NCI-H748 treated with DMSO at 0.1 percent for 48 hours (cell line): ENCODE measurements at regions not wholly inside any gene's neighbourhood (a gene's known extent, or its start where the extent isn't known, plus 50 kb on each side); places are given as distances from the start of the nearest gene placed in this dataset.
"Not testable (repeated sequence)": the region's sequence is repeated elsewhere in the genome, so short reads cannot be mapped to it uniquely, and the experiment has no call there.

ENCODE experiments used
- DNase-seq: peaks from one replicate; lab custom pipeline; 2025; lab: John Stamatoyannopoulos, UW

DNA sequence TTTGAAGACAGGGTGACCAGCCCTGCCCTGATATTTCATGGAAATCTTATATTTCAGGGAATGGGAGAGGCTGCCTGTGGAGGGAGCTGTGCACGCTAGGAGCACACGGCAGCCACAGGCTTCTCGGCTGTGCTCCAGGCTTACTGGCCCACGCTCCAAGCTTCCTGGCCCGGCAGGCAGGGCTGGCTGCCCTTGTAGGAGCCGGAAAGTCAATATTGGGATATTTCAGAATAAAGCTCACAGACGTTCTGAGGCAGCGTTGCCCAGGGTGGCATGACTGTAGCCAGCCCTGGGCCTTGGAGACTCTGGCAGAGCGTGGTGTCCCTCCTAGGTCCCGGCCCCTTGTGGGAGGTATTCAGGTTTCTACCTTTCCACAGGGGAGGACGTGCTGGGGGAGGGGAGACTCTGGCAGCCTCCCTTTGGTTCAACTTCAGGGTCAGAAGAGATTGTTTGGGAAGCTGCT, 95.6 kb downstream of the NPIPB11 start:
- DNase-seq = no peak

DNA sequence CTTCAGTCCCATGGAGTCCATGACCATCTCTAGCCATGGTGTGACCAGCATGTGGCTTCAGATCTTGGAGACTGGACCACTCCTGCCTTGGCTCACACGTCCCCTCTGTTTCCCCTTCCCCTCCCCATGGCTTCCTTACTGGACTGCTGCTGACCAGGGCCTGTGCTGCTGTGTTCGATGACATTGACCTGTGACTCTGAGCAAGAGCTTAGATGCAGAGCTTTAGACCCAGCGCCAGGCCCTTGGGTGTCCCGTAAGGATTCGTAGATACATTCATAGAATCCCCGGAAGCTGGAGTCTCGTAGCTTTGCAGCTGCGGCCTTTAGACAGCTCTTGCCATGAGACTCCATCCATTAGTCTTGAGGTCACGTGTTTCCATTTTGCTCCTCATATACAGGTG, 96.3 kb downstream of the NPIPB11 start:
- not testable (repeated sequence) for DNase-seq

DNA sequence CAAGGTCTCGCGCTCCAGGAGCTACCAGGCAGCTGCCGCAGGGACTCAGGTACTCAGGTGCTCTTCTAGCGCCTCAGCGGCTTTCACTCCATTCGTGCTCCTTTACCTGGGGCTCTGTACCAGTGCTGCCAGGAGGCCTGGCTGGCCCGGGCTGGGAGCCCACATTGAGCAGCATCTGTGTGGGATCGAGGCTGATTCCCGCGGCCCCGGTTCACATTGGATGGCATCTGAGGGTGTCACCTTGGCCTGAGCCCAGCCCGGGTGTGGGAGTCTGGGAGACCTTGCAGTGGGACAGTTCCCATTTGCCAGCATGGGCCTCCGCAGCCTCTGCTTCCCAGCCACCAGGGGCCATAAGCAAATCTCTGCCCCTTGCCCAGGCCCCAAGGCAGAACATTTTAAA, 96.9 kb downstream of the NPIPB11 start:
- DNase-seq = not testable (repeated sequence)

DNA sequence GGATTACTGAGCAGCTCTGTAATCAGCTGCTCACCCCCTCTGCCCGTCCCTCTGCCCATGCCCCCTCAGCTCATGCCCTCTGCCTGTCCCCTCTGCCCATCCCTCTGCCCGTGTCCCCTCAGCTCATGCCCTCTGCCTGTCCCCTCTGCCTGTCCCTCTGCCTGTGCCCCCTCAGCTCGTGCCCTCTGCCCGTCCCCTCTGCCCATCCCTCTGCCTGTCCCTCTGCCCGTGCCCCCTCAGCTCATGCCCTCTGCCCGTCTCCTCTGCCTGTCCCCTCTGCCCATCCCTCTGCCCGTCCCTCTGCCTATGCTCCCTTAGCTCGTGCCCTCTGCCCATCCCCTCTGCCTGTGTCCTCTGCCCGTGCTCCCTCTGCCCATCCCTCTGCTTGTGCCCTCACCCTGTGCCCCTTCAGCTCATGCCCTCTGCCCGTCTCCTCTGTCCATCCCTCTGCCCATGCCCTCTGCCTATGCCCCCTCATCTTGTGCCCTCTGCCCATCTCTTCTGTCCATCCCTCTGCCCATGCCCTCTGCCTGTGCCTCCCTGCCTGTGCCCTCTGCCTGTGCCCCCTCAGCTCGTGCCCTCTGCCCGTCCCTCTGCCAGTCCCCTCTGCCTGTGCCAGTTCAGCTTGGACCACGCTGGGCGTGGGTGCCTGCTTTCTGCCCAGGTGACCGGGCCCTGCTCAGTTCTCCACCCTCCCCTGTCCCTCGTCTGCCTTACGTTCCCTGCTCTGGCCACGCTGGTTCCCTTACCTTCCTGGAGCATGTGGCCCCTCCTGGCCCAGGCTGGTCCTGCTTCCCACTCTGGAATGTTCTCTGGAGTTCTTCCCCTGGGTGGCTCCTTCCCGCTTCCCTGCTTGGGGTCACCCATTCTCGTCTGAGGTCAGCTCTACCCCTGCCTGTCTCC, 97.6 kb downstream of the NPIPB11 start:
- no peak for DNase-seq

- DNase-seq = no peak
Measured at GRCh38 chr16:29307598-29308507, 98.7 kb downstream of the NPIPB11 start.

- DNase-seq = no peak
Measured at GRCh38 chr16:29306943-29307597, 99.4 kb downstream of the NPIPB11 start.

GRCh38 chr16:29306201-29306600, 100.3 kb downstream of the NPIPB11 start:
- no peak for DNase-seq

DNA sequence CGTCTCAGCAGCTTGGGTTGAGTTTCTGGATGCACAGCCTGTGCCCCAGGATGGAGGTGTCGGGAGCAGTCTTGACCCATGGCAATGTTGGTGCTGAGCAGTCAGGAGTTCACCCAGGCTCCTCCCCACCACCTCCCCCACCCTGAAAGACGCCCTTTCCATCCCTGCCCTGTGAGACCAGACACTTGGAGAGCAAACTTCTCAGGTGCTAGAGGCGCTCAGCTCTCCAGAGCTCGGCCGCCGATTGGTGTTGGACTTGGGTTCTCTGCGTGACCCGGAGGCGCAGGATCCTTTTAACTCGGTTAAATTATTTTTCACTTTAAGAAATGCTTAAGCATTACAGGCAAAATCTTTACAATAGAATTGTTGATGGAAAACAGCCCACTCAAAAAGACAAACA, 101.5 kb downstream of the NPIPB11 start:
- DNase-seq = not testable (repeated sequence)

GRCh38 chr16:29304251-29304650, 102.3 kb downstream of the NPIPB11 start:
- no peak for DNase-seq

GRCh38 chr16:29303520-29303919, 103.0 kb downstream of the NPIPB11 start:
- DNase-seq = no peak

- no peak for DNase-seq
Measured at GRCh38 chr16:29302976-29303375, 103.5 kb downstream of the NPIPB11 start.

DNA sequence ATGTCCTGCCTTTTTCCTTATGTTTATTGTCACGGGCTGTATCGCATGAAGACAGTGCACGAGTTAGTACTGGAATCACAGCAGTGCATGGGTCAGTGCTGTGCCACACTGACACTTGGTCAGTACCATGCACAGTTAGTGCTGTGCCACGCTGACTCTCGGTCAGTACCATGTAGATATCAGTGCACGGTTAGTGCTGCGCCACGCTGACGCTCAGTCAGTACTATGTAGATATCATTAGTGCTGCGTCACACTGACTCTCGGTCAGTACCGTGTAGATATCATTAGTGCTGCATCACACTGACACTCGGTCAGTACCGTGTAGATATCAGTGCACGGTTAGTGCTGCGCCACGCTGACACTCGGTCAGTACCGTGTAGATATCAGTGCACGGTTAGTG, 104.1 kb downstream of the NPIPB11 start:
- DNase-seq = not testable (repeated sequence)

DNA sequence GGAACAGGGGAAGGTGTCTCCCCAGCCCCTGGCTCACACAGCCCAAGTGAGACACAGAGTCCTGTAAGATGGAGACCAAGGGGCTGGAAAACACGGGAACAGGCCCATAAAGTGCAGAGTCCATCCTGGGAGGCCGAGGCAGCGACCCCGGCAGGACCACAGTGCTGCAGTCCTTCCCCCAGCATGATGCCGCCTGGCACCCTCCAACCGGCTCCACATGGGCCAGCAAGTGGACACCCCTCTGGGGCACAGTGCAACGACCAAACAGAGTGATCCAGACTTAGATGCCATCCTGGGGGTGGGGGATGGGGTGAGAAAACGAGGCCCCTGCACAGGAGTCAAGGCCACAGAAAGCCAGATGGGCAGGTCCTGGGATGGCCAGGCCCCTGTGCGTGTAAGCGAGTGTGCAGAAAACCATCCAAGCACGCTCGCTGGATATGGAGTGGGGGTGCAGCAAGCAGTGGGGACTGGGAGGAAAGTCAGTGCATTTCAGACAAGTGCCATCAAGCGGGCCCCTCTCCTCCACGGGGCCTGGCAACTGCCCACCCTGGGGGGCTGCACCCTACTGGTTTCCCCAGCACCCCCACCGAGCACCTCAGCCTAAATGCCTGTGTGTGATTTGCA, 104.7 kb downstream of the NPIPB11 start:
- not testable (repeated sequence) for DNase-seq

GRCh38 chr16:29300541-29301535, 105.7 kb downstream of the NPIPB11 start:
- DNase-seq = not testable (repeated sequence)

DNA sequence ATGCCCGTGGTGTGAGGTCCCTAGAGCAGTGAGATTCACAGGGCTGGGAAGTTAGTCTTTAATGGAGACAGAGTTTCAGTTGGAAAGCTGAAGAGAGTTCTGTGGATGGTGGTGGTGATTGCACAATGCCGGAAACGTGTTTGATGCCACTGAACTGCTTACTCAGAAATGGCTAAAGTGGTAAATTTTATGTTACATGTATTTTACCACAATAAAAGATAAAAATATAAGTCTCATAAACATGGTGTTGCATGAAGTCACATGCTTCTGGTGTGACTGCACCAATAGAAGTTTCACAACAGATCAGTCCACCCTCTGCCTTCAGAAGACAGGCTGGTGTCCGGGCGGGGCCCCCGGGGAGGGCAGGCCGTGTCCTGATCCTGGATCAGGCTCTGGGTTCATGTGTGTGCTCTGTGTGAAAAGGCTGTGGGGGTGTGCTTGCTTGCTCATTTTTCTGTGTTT, 106.5 kb downstream of the NPIPB11 start:
- DNase-seq = not testable (repeated sequence)

DNA sequence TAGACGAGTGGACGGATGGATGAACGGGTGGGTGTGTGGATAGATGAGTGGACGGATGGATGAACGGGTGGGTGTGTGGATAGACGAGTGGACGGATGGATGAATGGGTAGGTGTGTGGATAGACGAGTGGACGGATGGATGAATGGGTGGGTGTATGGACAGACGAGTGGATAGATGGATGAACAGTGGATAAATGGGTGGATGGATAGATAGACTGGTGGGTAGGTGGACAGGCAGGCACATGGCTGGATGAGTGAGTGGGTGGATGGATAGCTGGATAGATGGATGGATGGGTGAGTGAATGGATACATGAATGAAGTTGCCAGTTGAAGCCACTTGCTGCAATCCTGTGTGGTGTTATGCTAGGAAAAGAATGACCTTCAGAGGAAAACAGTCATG, 107.5 kb downstream of the NPIPB11 start:
- not testable (repeated sequence) for DNase-seq

- not testable (repeated sequence) for DNase-seq
Measured at GRCh38 chr16:29298307-29298706, 108.2 kb downstream of the NPIPB11 start.

DNA sequence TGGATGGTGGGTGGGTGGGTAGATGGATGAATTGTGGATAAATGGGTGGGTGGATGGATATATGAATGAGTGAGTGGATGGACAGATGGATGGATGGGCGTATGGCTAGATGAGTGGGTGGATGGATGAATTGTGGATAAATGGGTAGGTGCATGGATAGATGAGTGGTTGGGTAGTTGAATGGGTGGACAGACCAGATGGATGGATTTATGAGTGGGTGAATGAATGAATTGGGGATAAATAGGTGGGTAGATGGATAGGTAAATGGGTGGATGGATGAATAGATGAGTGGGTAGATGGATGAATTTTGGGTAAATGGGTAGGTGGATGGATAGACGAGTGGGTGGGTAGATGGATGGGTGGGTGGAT, 108.7 kb downstream of the NPIPB11 start:
- DNase-seq = not testable (repeated sequence)

DNA sequence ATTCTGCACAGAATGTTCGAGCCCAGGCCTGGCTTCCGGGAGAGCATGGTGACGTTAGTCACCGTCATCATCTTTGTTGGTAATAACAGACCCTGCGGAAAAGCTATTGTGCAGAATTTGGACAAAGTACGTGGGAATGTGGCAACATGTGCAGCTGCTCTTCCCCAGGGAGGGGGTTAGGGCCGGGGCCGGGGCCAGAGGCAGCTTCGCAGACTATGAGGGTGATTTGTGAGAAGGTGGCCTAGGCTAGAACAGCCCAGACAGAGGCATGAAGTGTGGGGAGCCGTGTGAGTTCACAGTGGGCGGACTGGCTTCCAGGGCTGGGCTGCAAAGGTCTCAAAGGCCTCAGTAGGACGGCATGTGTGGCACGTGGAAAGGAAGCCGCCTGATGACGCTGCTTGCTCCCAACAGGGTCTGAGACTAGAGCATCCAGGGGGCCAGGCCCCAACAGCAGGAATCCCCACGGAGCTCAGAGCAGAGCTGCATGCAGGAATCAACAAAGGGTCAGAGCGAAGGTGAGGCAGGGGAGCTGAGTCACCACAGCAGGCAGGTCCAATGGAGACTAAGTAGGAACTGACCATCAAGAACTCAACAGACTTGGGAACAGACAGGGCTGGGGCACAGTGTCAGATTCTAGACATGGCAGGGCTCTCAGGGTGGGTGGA, 109.2 kb downstream of the NPIPB11 start:
- DNase-seq = not testable (repeated sequence)

DNA sequence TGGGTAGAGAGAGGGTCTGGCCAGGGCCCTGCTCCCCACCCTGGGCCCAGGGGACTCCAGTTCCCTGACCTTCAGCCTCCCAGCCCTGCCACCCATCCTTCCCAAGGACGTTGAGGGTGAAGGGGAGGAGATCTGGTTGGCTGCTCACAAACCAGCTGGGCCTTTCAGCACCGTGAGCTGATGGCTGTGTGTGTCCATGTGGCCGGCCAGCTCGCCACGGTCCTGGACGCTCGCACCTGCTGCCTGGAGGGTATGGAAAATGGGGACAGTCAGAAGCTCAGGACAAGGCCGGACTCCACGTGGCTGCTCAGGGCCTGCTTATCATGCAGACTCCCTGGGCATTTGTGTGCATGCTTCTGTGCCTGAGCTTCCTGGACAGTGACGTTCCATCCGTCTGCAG, 110.3 kb downstream of the NPIPB11 start:
- DNase-seq = not testable (repeated sequence)
